GM12878 (cell line): ENCODE measurements at regions not wholly inside any gene's neighbourhood (a gene's known extent, or its start where the extent isn't known, plus 50 kb on each side); places are given as distances from the start of the nearest gene placed in this dataset.

ENCODE experiments used
- ATAC-seq: fragments of 200-7000 bp; cut with Tn5 transposase; 3 replicates; pipeline ENCODE4 v1.9.1; 2020; ENCODE audit warnings: mild to moderate bottlenecking, moderate library complexity
- BruUV-seq: library from RNA; stranded (reverse); fragments of 400-500 nt; replicated peaks from 2 replicates; lab custom pipeline; 2021; lab: Mats Ljungman, UMichigan
- CTCF ChIA-PET: fragments of 300-600 bp; sonication (Branson Sonifier 250); formaldehyde crosslinking; extraction: SDS; loops from one replicate; lab custom pipeline; 2021; ENCODE audit warnings: inconsistent platforms; lab: Yijun Ruan, JAX
- POLR2A ChIA-PET: fragments of 350-600 bp; formaldehyde crosslinking; extraction: SDS; loops from one replicate; lab custom pipeline; 2021; ENCODE audit warnings: inconsistent platforms; lab: Charles Lee
- RAD21 ChIA-PET: fragments of 300-600 bp; sonication (Branson Sonifier 250); formaldehyde crosslinking; loops from one replicate; lab custom pipeline; 2023; ENCODE audit warnings: antibody characterized with exemption; ENCODE audit not compliant: unreplicated experiment; lab: Charles Lee
- SMC1A ChIA-PET: fragments of 300-600 bp; sonication (Branson Sonifier 250); formaldehyde crosslinking; loops from one replicate; lab custom pipeline; 2023; ENCODE audit not compliant: unreplicated experiment, uncharacterized antibody; lab: Charles Lee
- DNase-seq: peaks from one replicate; pipeline ENCODE4 v3.0.0-alpha.2; 2011; ENCODE audit warnings: low read depth, low spot score
- FAIRE-seq: peaks from 3 replicates; lab custom pipeline; 2011; peaks lifted over from hg19 to GRCh38; lab: Jason Lieb, UNC
- H2AFZ ChIP-seq: 2 replicates; pipeline ENCODE4 v1.6.0; 2011; ENCODE audit warnings: low read depth, low read length, control low read depth; ENCODE audit not compliant: control insufficient read depth
- H3K27ac ChIP-seq: 2 replicates; pipeline ENCODE4 v1.5.1; 2011; ENCODE audit warnings: control low read depth; ENCODE audit not compliant: control insufficient read depth, insufficient read depth
- H3K27me3 ChIP-seq, 2 experiments: replicated peaks in 1 of 2; 2 replicates each; pipeline versions ENCODE4 v1.6.0 to v1.6.1; 2011; ENCODE audit warnings: low read length in 1 of 2; ENCODE audit not compliant: control insufficient read depth in 2 of 2, insufficient read depth in 2 of 2
- H3K36me3 ChIP-seq, 2 experiments: 2 replicates each; pipeline ENCODE4 v1.5.1; 2011; ENCODE audit warnings: low read length in 1 of 2; ENCODE audit not compliant: control insufficient read depth in 2 of 2, insufficient read depth in 2 of 2
- H3K4me1 ChIP-seq: 2 replicates; pipeline ENCODE4 v1.6.1; 2011; ENCODE audit warnings: mild to moderate bottlenecking, low read length, moderate library complexity, mixed read lengths; ENCODE audit not compliant: control insufficient read depth, insufficient read depth
- H3K4me2 ChIP-seq: 2 replicates; pipeline ENCODE4 v1.6.0; 2011; ENCODE audit warnings: control low read depth; ENCODE audit not compliant: control insufficient read depth, insufficient read depth
- H3K4me3 ChIP-seq: fragments of 200-600 bp; sonication (generic); 2 replicates; pipeline ENCODE4 v1.5.1; 2016
- H3K79me2 ChIP-seq: 2 replicates; pipeline ENCODE4 v1.6.0; 2011; ENCODE audit warnings: low read length; ENCODE audit not compliant: control insufficient read depth, insufficient read depth
- H3K9ac ChIP-seq: 2 replicates; pipeline ENCODE4 v1.8.0; 2011; ENCODE audit warnings: low read length, control low read depth, mixed read lengths; ENCODE audit not compliant: control insufficient read depth, insufficient read depth
- H3K9me3 ChIP-seq: replicated peaks from 3 replicates; pipeline ENCODE4 v1.5.1; 2011; ENCODE audit warnings: mild to moderate bottlenecking, low read length; ENCODE audit not compliant: control insufficient read depth, insufficient read depth
- H4K20me1 ChIP-seq: 2 replicates; pipeline ENCODE4 v1.6.0; 2011; ENCODE audit not compliant: control insufficient read depth, insufficient read depth
- BRCA1 ChIP-seq: IDR thresholded peaks from 2 replicates; pipeline ENCODE4 v1.6.1; 2011; ENCODE audit warnings: low read depth, low read length, improper control_type of control experiment
- PML ChIP-seq: IDR thresholded peaks from 2 replicates; pipeline ENCODE4 v1.6.1; 2012; ENCODE audit warnings: low read length, inconsistent platforms
- ZNF687 ChIP-seq: fragments of 450-650 bp; IDR thresholded peaks from 2 replicates; pipeline ENCODE4 v1.6.1; 2017; ENCODE audit warnings: mild to moderate bottlenecking, moderate library complexity
- WGBS: methylation state at CpG from one replicate; pipeline ENCODE4 v1.1.6; 2016; ENCODE audit warnings: low lambda C conversion rate; ENCODE audit not compliant: insufficient replicate concordance, insufficient coverage; ENCODE audit errors: missing lambda C conversion rate; 5-methylcytosine and 5-hydroxymethylcytosine counted together
- in situ Hi-C: fragments of 300-500 bp; cut with MboI; formaldehyde crosslinking; loops from 9 replicates; pipeline ENCODE4 v1.14.3; 2018; ENCODE audit warnings: mixed read lengths
- intact Hi-C: fragments of 100-400 bp; cut with micrococcal nuclease; formaldehyde crosslinking; loops from one replicate; pipeline ENCODE4 v1.14.2; 2022; ENCODE audit not compliant: unreplicated experiment

GRCh38 chr2:8238521-8239230 lies 443.2 kb upstream of the ID2 start:
- no TSS peak for BruUV-seq
- intact Hi-C loops = loop anchor here (5.0 to 10.0 kb wide), 3 partner anchors 304 to 804 kb away; partner anchors contain the start of gene ID2
- Histone ChIP-seq H3K4me2 (no peak overlapping the region), H2AFZ (no peak overlapping the region), H3K4me1 (peaks cover 34% of the 10 kb centered on the region), H3K27ac (no peak overlapping the region), H3K36me3 (no peaks in the 10 kb centered on the region; a peak in 1 of 4 replicates), H3K9me3 (peaks cover 6% of the 10 kb centered on the region; the same call in 2 of the 3 replicates), H3K27me3 (no peaks in the 10 kb centered on the region), H3K9ac (no peak overlapping the region), H4K20me1 (no peaks in the 10 kb centered on the region), H3K4me3 (no peak overlapping the region)
- FAIRE-seq (no peak), ATAC-seq (no peak), DNase-seq (no peak)
- ChIA-PET SMC1A (interaction anchor here (0.6 to 9.8 kb wide), 29 partner anchors 9 to 516 kb away, joined by 3 to 125 read pairs (median 3); no protein-coding TSS in a partner anchor), POLR2A (interaction anchor here (0.8 to 2.0 kb wide), 9 partner anchors 9 to 85 kb away, joined by 3 to 7 read pairs (median 3); no protein-coding TSS in a partner anchor)
- 37% methylated on average over 8 of the region's 8 CpGs for WGBS
- TF ChIP-seq PML (no peak), BRCA1 (no peak), ZNF687 (0 out of 2 replicates have a peak, but pooled peaks have one; percentile 8)
- TF ChIP-seq, all 136 proteins: peak for 1
- ChIA-PET RAD21 (interaction anchor here (0.7 to 3.7 kb wide), 10 partner anchors 9 to 812 kb away, joined by 3 to 25 read pairs (median 4); no protein-coding TSS in a partner anchor), CTCF (interaction anchor here (1.1 to 4.1 kb wide), 5 partner anchors 8 to 49 kb away, joined by 4 to 14 read pairs (median 5); no protein-coding TSS in a partner anchor)
- in situ Hi-C loops = loop anchor here (10.0 kb wide), 1 partner anchor 446 kb away; the partner anchor contains the start of gene ID2
- H3K79me2 ChIP-seq = no peaks in the 10 kb centered on the region
